ENCODE measurements at regions not wholly inside any gene's neighbourhood (a gene's known extent, or its start where the extent isn't known, plus 50 kb on each side); places are given as distances from the start of the nearest gene placed in this dataset.

- TF ChIP-seq CTCF (IDR thresholded peaks at IDR 0.05) (no peak), ZBTB21 (CRISPR knock-in tag; IDR thresholded peaks at IDR 0.05; ENCODE audit: borderline replicate concordance) (no peak), RELA (CRISPR knock-in tag; IDR thresholded peaks at IDR 0.05; ENCODE audit: borderline replicate concordance) (no peak), ELF4 (CRISPR knock-in tag; IDR thresholded peaks at IDR 0.05; ENCODE audit: low read depth) (no peak), MLX (CRISPR knock-in tag; IDR thresholded peaks at IDR 0.05) (no peak), ZNF317 (CRISPR knock-in tag; IDR thresholded peaks at IDR 0.05; ENCODE audit: borderline replicate concordance, low read depth) (no peak), ZSCAN18 (CRISPR knock-in tag; IDR thresholded peaks at IDR 0.05) (no peak), ZNF423 (CRISPR knock-in tag; IDR thresholded peaks at IDR 0.05) (no peak), ERG (CRISPR knock-in tag; IDR thresholded peaks at IDR 0.05) (no peak), SMAD4 (CRISPR knock-in tag; IDR thresholded peaks at IDR 0.05) (no peak)
- TF ChIP-seq, protein P1, sequence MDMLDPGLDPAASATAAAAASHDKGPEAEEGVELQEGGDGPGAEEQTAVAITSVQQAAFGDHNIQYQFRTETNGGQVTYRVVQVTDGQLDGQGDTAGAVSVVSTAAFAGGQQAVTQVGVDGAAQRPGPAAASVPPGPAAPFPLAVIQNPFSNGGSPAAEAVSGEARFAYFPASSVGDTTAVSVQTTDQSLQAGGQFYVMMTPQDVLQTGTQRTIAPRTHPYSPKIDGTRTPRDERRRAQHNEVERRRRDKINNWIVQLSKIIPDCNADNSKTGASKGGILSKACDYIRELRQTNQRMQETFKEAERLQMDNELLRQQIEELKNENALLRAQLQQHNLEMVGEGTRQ (CRISPR knock-in tag; IDR thresholded peaks at IDR 0.05) = no peak
- TF ChIP-seq, protein P2, sequence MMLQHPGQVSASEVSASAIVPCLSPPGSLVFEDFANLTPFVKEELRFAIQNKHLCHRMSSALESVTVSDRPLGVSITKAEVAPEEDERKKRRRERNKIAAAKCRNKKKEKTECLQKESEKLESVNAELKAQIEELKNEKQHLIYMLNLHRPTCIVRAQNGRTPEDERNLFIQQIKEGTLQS (CRISPR knock-in tag; conservative IDR thresholded peaks at IDR 0.05) = no peak
- TF ChIP-seq, protein P3, sequence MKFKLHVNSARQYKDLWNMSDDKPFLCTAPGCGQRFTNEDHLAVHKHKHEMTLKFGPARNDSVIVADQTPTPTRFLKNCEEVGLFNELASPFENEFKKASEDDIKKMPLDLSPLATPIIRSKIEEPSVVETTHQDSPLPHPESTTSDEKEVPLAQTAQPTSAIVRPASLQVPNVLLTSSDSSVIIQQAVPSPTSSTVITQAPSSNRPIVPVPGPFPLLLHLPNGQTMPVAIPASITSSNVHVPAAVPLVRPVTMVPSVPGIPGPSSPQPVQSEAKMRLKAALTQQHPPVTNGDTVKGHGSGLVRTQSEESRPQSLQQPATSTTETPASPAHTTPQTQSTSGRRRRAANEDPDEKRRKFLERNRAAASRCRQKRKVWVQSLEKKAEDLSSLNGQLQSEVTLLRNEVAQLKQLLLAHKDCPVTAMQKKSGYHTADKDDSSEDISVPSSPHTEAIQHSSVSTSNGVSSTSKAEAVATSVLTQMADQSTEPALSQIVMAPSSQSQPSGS (CRISPR knock-in tag; IDR thresholded peaks at IDR 0.05; ENCODE audit: borderline replicate concordance, low read depth) = no peak
- TF ChIP-seq, protein P4, sequence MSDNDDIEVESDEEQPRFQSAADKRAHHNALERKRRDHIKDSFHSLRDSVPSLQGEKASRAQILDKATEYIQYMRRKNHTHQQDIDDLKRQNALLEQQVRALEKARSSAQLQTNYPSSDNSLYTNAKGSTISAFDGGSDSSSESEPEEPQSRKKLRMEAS (CRISPR knock-in tag; IDR thresholded peaks at IDR 0.05) = no peak
These were observed 135.1 kb upstream of the IRX2 start for GRCh38 chr5:2886531-2886930.

Measured in WTC11 (cell line).